C4-2B (cell line): ENCODE measurements at regions not wholly inside any gene's neighbourhood (a gene's known extent, or its start where the extent isn't known, plus 50 kb on each side); places are given as distances from the start of the nearest gene placed in this dataset.

ENCODE experiments used
- ZFX ChIP-seq: fragments of 450-650 bp; IDR thresholded peaks from 2 replicates; pipeline ENCODE4 v1.6.1; 2017
- TF ChIP-seq, protein P1 (sequence below): fragments of 450-650 bp; conservative IDR thresholded peaks from 2 replicates; pipeline ENCODE4 v1.5.1; 2017; ENCODE audit warnings: mild to moderate bottlenecking

DNA sequence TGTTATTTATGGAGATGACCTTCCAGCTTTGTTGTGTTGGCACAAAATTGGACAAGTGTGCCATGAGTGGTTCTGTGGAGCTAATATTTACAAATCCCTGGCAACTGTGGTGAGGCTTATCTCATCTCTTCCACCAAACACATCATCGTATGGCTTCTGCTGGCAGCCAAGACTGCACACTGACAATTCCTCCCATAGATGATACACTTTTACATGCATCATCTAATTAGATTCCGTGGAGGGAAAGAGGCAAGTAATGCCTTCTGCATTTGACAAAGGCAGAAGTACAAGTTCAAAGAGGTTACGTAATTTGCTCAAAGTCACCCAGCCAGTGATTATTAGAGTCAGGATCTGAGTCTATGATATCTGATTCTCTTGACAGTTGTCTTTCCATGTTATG lies 62.7 kb upstream of the KIRREL3 start:
- TF ChIP-seq, protein P1, sequence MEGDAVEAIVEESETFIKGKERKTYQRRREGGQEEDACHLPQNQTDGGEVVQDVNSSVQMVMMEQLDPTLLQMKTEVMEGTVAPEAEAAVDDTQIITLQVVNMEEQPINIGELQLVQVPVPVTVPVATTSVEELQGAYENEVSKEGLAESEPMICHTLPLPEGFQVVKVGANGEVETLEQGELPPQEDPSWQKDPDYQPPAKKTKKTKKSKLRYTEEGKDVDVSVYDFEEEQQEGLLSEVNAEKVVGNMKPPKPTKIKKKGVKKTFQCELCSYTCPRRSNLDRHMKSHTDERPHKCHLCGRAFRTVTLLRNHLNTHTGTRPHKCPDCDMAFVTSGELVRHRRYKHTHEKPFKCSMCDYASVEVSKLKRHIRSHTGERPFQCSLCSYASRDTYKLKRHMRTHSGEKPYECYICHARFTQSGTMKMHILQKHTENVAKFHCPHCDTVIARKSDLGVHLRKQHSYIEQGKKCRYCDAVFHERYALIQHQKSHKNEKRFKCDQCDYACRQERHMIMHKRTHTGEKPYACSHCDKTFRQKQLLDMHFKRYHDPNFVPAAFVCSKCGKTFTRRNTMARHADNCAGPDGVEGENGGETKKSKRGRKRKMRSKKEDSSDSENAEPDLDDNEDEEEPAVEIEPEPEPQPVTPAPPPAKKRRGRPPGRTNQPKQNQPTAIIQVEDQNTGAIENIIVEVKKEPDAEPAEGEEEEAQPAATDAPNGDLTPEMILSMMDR = no peak
- TF ChIP-seq ZFX = no peak
